ENCODE measurements at regions not wholly inside any gene's neighbourhood (a gene's known extent, or its start where the extent isn't known, plus 50 kb on each side); places are given as distances from the start of the nearest gene placed in this dataset.

DNA sequence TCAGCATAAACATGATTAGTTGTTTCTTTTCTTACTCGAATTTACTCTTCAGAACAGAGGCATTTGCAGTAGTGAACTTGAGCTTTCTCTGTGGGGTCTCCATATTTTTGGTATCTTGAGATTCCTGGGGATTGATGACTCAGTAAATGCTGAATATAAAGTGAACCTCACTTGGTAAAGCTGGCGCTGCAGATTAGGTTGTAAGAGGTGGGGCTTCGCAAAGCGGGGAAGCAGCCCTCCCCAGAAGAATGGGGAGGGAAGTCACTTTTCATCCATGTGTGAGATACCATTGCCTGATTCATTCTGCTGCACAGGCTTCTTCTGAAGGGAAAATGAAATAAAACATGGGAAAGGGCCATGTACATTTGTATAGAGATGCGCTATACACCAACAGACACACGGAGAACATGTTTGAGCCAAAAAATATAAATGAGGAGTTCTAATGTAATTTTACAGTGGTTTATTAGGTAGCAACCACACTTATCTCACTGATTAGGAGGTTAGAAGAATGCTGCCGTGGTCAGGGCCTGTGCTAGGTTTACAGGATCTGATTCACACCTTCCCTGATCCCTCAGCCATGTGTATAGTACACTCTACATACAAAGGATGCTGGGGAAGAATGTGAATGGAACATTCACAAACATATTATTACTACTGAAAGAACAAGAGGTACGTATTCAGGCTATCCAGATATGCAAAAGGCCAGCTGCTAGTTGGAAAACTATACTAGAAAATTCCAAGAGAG is 63.5 kb downstream of the DNTTIP2 start:
- no peak for TF ChIP-seq ZNF121 (CRISPR knock-in tag; IDR thresholded peaks at IDR 0.05)
- Mint-ChIP-seq H3K36me3 (no peaks in the 10 kb centered on the region), H3K27me3 (ENCODE audit: low read depth) (no peaks in the 10 kb centered on the region), H3K9me3 (no peaks in the 10 kb centered on the region), H3K27ac (peak overlapping the region; percentile 67), H3K4me3 (no peak overlapping the region), H3K4me1 (peaks cover 70% of the 10 kb centered on the region)
- ChIA-PET CTCF (interaction anchor here (0.7 to 8.4 kb wide), 17 partner anchors 10 to 511 kb away, joined by 3 to 240 read pairs (median 14); partner anchors contain the start of gene BCAR3), POLR2A (no interaction called here)
- DNase-seq (ENCODE audit: low spot score), result no peak
- ATAC-seq, result no peak

DNA sequence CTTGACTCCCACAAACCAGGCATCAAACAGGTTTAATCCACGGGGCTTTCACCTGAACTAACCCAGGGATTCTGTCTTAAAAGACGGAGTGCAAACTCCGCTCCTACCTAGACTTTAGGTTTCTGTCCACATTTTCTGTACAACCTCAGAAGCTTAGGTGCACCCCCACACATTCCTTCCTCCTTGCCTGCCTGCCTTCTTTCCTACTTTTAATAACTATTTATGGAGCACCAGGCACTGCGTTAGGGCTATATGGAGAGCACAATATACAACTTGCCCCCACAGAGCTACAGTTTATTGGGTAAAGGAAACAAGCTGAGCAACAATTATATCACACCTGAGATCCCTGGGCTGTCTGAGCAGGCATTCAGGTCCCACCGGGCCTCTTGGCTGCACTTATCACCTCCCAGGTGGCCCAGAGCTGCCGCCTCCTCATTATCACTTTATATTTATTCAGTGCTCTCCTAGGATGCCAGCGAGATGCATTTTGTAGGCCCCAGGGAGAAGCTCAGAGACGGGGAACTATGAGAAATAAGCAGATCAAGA is 64.1 kb downstream of the DNTTIP2 start:
- ChIA-PET POLR2A (interaction anchor here (0.7 to 1.6 kb wide), 3 partner anchors 29 to 367 kb away, joined by 4 to 6 read pairs (median 5); partner anchors contain the start of gene FNBP1L), CTCF (interaction anchor here (0.8 to 8.4 kb wide), 28 partner anchors 11 to 510 kb away, joined by 3 to 240 read pairs (median 10); partner anchors contain the start of gene BCAR3)
- DNase-seq (ENCODE audit: low spot score) (peak; percentile 19), ATAC-seq (peak; percentile 61)
- Mint-ChIP-seq H3K36me3 (no peaks in the 10 kb centered on the region), H3K27me3 (ENCODE audit: low read depth) (no peaks in the 10 kb centered on the region), H3K27ac (peak overlapping the region; percentile 67; the same call in 1 of the 2 replicates), H3K4me3 (no peak overlapping the region), H3K4me1 (peaks cover 64% of the 10 kb centered on the region), H3K9me3 (0 out of 2 replicates have a peak, but pooled peaks cover 4% of the 10 kb centered on the region)
- TF ChIP-seq, protein P1, sequence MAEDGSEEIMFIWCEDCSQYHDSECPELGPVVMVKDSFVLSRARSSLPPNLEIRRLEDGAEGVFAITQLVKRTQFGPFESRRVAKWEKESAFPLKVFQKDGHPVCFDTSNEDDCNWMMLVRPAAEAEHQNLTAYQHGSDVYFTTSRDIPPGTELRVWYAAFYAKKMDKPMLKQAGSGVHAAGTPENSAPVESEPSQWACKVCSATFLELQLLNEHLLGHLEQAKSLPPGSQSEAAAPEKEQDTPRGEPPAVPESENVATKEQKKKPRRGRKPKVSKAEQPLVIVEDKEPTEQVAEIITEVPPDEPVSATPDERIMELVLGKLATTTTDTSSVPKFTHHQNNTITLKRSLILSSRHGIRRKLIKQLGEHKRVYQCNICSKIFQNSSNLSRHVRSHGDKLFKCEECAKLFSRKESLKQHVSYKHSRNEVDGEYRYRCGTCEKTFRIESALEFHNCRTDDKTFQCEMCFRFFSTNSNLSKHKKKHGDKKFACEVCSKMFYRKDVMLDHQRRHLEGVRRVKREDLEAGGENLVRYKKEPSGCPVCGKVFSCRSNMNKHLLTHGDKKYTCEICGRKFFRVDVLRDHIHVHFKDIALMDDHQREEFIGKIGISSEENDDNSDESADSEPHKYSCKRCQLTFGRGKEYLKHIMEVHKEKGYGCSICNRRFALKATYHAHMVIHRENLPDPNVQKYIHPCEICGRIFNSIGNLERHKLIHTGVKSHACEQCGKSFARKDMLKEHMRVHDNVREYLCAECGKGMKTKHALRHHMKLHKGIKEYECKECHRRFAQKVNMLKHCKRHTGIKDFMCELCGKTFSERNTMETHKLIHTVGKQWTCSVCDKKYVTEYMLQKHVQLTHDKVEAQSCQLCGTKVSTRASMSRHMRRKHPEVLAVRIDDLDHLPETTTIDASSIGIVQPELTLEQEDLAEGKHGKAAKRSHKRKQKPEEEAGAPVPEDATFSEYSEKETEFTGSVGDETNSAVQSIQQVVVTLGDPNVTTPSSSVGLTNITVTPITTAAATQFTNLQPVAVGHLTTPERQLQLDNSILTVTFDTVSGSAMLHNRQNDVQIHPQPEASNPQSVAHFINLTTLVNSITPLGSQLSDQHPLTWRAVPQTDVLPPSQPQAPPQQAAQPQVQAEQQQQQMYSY (CRISPR knock-in tag; IDR thresholded peaks at IDR 0.05), result peak; percentile 90
- TF ChIP-seq, protein P2, sequence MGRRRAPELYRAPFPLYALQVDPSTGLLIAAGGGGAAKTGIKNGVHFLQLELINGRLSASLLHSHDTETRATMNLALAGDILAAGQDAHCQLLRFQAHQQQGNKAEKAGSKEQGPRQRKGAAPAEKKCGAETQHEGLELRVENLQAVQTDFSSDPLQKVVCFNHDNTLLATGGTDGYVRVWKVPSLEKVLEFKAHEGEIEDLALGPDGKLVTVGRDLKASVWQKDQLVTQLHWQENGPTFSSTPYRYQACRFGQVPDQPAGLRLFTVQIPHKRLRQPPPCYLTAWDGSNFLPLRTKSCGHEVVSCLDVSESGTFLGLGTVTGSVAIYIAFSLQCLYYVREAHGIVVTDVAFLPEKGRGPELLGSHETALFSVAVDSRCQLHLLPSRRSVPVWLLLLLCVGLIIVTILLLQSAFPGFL (CRISPR knock-in tag; IDR thresholded peaks at IDR 0.05; ENCODE audit: borderline replicate concordance), result no peak
- TF ChIP-seq TP53 (CRISPR knock-in tag; IDR thresholded peaks at IDR 0.05) (no peak), SP1 (CRISPR knock-in tag; conservative IDR thresholded peaks at IDR 0.05) (no peak), ATF1 (CRISPR knock-in tag; IDR thresholded peaks at IDR 0.05) (no peak), RORB (CRISPR knock-in tag; IDR thresholded peaks at IDR 0.05) (no peak), ZNF138 (CRISPR knock-in tag; conservative IDR thresholded peaks at IDR 0.05) (no peak), SMAD3 (CRISPR knock-in tag; IDR thresholded peaks at IDR 0.05; ENCODE audit: borderline replicate concordance) (no peak), CREM (CRISPR knock-in tag; IDR thresholded peaks at IDR 0.05) (no peak), TEAD1 (CRISPR knock-in tag; IDR thresholded peaks at IDR 0.05) (no peak), CBFB (CRISPR knock-in tag; IDR thresholded peaks at IDR 0.05; ENCODE audit: low read depth) (no peak), NR1H2 (CRISPR knock-in tag; IDR thresholded peaks at IDR 0.05) (no peak)
- TF ChIP-seq, protein P3, sequence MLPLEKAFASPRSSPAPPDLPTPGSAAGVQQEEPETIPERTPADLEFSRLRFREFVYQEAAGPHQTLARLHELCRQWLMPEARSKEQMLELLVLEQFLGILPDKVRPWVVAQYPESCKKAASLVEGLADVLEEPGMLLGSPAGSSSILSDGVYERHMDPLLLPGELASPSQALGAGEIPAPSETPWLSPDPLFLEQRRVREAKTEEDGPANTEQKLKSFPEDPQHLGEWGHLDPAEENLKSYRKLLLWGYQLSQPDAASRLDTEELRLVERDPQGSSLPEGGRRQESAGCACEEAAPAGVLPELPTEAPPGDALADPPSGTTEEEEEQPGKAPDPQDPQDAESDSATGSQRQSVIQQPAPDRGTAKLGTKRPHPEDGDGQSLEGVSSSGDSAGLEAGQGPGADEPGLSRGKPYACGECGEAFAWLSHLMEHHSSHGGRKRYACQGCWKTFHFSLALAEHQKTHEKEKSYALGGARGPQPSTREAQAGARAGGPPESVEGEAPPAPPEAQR (CRISPR knock-in tag; IDR thresholded peaks at IDR 0.05), result no peak
- TF ChIP-seq, protein P4, sequence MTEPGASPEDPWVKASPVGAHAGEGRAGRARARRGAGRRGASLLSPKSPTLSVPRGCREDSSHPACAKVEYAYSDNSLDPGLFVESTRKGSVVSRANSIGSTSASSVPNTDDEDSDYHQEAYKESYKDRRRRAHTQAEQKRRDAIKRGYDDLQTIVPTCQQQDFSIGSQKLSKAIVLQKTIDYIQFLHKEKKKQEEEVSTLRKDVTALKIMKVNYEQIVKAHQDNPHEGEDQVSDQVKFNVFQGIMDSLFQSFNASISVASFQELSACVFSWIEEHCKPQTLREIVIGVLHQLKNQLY (CRISPR knock-in tag; IDR thresholded peaks at IDR 0.05), result no peak
- TF ChIP-seq, protein P5, sequence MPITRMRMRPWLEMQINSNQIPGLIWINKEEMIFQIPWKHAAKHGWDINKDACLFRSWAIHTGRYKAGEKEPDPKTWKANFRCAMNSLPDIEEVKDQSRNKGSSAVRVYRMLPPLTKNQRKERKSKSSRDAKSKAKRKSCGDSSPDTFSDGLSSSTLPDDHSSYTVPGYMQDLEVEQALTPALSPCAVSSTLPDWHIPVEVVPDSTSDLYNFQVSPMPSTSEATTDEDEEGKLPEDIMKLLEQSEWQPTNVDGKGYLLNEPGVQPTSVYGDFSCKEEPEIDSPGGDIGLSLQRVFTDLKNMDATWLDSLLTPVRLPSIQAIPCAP (CRISPR knock-in tag; IDR thresholded peaks at IDR 0.05), result no peak
- TF ChIP-seq, protein P6, sequence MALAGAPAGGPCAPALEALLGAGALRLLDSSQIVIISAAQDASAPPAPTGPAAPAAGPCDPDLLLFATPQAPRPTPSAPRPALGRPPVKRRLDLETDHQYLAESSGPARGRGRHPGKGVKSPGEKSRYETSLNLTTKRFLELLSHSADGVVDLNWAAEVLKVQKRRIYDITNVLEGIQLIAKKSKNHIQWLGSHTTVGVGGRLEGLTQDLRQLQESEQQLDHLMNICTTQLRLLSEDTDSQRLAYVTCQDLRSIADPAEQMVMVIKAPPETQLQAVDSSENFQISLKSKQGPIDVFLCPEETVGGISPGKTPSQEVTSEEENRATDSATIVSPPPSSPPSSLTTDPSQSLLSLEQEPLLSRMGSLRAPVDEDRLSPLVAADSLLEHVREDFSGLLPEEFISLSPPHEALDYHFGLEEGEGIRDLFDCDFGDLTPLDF (CRISPR knock-in tag; IDR thresholded peaks at IDR 0.05), result no peak
- TF ChIP-seq, protein P7, sequence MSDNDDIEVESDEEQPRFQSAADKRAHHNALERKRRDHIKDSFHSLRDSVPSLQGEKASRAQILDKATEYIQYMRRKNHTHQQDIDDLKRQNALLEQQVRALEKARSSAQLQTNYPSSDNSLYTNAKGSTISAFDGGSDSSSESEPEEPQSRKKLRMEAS (CRISPR knock-in tag; IDR thresholded peaks at IDR 0.05), result 0 out of 2 replicates have a peak, but pooled peaks have one; percentile 31
- TF ChIP-seq, protein P8, sequence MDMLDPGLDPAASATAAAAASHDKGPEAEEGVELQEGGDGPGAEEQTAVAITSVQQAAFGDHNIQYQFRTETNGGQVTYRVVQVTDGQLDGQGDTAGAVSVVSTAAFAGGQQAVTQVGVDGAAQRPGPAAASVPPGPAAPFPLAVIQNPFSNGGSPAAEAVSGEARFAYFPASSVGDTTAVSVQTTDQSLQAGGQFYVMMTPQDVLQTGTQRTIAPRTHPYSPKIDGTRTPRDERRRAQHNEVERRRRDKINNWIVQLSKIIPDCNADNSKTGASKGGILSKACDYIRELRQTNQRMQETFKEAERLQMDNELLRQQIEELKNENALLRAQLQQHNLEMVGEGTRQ (CRISPR knock-in tag; IDR thresholded peaks at IDR 0.05), result no peak

All from WTC11 (cell line).